HG03095 (cell line): ENCODE measurements at regions not wholly inside any gene's neighbourhood (a gene's known extent, or its start where the extent isn't known, plus 50 kb on each side); places are given as distances from the start of the nearest gene placed in this dataset.

Source experiments
- ATAC-seq: cut with Tn5 transposase; IDR thresholded peaks from one replicate; pipeline ENCODE4 v1.9.1; 2021; ENCODE audit warnings: moderate library complexity; ENCODE audit not compliant: unreplicated experiment

GRCh38 chr1:94646786-94647555 lies 105.4 kb upstream of the F3 start:
- no peak for ATAC-seq

GRCh38 chr1:94646141-94646643 lies 104.6 kb upstream of the F3 start:
- no peak for ATAC-seq

GRCh38 chr1:94644352-94644751 lies 102.8 kb upstream of the F3 start:
- no peak for ATAC-seq

GRCh38 chr1:94643819-94644218 lies 102.3 kb upstream of the F3 start:
- ATAC-seq = no peak

GRCh38 chr1:94642617-94643321 lies 101.2 kb upstream of the F3 start:
- no peak for ATAC-seq

GRCh38 chr1:94641990-94642389 lies 100.4 kb upstream of the F3 start:
- no peak for ATAC-seq

- ATAC-seq = no peak
Measured at GRCh38 chr1:94640125-94640524, 98.6 kb upstream of the F3 start.

GRCh38 chr1:94637121-94637520 lies 95.6 kb upstream of the F3 start:
- no peak for ATAC-seq

GRCh38 chr1:94636624-94637023 lies 95.1 kb upstream of the F3 start:
- no peak for ATAC-seq

GRCh38 chr1:94636100-94636499 lies 94.5 kb upstream of the F3 start:
- ATAC-seq = no peak

GRCh38 chr1:94634977-94635416 lies 93.4 kb upstream of the F3 start:
- ATAC-seq = no peak

GRCh38 chr1:94633051-94633450 lies 91.5 kb upstream of the F3 start:
- ATAC-seq = no peak

GRCh38 chr1:94629259-94630181 lies 88.0 kb upstream of the F3 start:
- ATAC-seq = no peak

GRCh38 chr1:94628499-94628843 lies 86.9 kb upstream of the F3 start:
- no peak for ATAC-seq

- no peak for ATAC-seq
Measured at GRCh38 chr1:94627771-94628498, 86.4 kb upstream of the F3 start.

GRCh38 chr1:94624203-94624602 lies 82.6 kb upstream of the F3 start:
- no peak for ATAC-seq

- ATAC-seq = no peak
Measured at GRCh38 chr1:94623560-94624148, 82.1 kb upstream of the F3 start.

GRCh38 chr1:94622757-94623156 lies 81.2 kb upstream of the F3 start:
- no peak for ATAC-seq

- ATAC-seq = no peak
Measured at GRCh38 chr1:94621802-94622201, 80.2 kb upstream of the F3 start.

- ATAC-seq = no peak
Measured at GRCh38 chr1:94621395-94621794, 79.8 kb upstream of the F3 start.
